OCI-LY7 (cell line): ENCODE measurements at regions not wholly inside any gene's neighbourhood (a gene's known extent, or its start where the extent isn't known, plus 50 kb on each side); places are given as distances from the start of the nearest gene placed in this dataset.

Experiments used
- CTCF ChIP-seq: fragments of 200-600 bp; sonication (generic); conservative IDR thresholded peaks from 2 replicates; pipeline ENCODE4 v1.5.1; 2014; ENCODE audit warnings: mild to moderate bottlenecking, antibody characterized with exemption, low read length, moderate library complexity, mixed read lengths
- EZH2phosphoT487 ChIP-seq: fragments of 200-600 bp; sonication (generic); IDR thresholded peaks from 2 replicates; pipeline ENCODE4 v1.6.1; 2018; ENCODE audit warnings: low read depth, borderline replicate concordance, mild to moderate bottlenecking, mixed run types, antibody characterized with exemption, low read length, moderate library complexity, mixed read lengths

GRCh38 chr2:128660836-128661235 lies 342.2 kb upstream of the HS6ST1 start:
- TF ChIP-seq CTCF (no peak), EZH2phosphoT487 (no peak)
